ENCODE measurements at regions not wholly inside any gene's neighbourhood (a gene's known extent, or its start where the extent isn't known, plus 50 kb on each side); places are given as distances from the start of the nearest gene placed in this dataset.
A peak's percentile ranks its signal among the peaks of the same experiment; 100 is the strongest.

DNA sequence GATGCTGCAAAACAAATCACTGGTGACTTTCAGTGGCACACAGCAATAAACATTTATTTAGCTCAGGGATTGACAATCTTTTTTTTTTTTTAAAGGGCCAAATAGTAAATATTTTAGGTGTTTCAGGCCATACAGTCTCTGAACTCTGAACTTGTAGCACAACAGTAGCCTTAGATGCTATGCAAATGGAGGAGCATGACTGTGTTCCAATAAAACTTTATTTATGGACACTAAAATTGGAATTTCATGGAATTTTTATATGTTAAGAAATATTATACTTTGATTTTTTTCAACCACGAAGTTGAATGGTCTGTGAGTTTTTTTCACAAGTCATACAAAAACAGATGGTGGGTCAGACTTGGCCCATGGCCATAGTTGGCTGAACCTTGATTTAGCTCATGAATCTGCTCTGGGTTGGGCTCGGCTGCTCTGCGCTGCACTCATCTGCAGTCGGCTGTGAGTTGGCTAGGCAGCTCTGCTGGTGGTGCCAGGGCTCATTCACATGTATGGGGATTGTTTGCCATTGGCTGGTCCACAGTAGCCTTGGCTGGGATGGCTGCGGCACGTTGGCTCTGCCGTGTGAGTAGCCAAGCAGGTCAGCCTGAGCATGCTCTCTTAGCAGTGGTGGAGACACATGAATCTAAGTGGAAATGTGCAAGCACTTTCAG, 231.7 kb upstream of the PGRMC2 start:
- no peaks in the 10 kb centered on the region for H3K9me3 ChIP-seq (ENCODE audit: control insufficient read depth in 2 of 3, insufficient read depth in 1 of 3, low read length in 3 of 3)
- no peaks in the 10 kb centered on the region for H3K27me3 ChIP-seq (ENCODE audit: control insufficient read depth, insufficient read depth, low read length)
- no peaks in the 10 kb centered on the region for H3K4me1 ChIP-seq (ENCODE audit: control insufficient read depth in 2 of 3, insufficient read depth in 2 of 3, low read depth in 1 of 3, low read length in 3 of 3)
- no peak overlapping the region for H3K9ac ChIP-seq (ENCODE audit: low read length in 3 of 3)
- FAIRE-seq (no peak), DNase-seq (no peak)
- H3K36me3 ChIP-seq (ENCODE audit: control insufficient read depth in 2 of 3, insufficient read depth in 3 of 3, low read length in 3 of 3), result no peaks in the 10 kb centered on the region
- intact Hi-C loops (cut with DNase I), result no loop called here
- TF ChIP-seq, protein P1, sequence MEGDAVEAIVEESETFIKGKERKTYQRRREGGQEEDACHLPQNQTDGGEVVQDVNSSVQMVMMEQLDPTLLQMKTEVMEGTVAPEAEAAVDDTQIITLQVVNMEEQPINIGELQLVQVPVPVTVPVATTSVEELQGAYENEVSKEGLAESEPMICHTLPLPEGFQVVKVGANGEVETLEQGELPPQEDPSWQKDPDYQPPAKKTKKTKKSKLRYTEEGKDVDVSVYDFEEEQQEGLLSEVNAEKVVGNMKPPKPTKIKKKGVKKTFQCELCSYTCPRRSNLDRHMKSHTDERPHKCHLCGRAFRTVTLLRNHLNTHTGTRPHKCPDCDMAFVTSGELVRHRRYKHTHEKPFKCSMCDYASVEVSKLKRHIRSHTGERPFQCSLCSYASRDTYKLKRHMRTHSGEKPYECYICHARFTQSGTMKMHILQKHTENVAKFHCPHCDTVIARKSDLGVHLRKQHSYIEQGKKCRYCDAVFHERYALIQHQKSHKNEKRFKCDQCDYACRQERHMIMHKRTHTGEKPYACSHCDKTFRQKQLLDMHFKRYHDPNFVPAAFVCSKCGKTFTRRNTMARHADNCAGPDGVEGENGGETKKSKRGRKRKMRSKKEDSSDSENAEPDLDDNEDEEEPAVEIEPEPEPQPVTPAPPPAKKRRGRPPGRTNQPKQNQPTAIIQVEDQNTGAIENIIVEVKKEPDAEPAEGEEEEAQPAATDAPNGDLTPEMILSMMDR (IDR thresholded peaks at IDR 0.05; ENCODE audit: borderline replicate concordance, extremely low read depth, insufficient read depth), result no peak
- H3K27ac ChIP-seq (ENCODE audit: low read depth in 2 of 2, low read length in 2 of 2), result no peak overlapping the region
- no peak overlapping the region for H3K4me3 ChIP-seq (ENCODE audit: low read length in 3 of 3)

DNA sequence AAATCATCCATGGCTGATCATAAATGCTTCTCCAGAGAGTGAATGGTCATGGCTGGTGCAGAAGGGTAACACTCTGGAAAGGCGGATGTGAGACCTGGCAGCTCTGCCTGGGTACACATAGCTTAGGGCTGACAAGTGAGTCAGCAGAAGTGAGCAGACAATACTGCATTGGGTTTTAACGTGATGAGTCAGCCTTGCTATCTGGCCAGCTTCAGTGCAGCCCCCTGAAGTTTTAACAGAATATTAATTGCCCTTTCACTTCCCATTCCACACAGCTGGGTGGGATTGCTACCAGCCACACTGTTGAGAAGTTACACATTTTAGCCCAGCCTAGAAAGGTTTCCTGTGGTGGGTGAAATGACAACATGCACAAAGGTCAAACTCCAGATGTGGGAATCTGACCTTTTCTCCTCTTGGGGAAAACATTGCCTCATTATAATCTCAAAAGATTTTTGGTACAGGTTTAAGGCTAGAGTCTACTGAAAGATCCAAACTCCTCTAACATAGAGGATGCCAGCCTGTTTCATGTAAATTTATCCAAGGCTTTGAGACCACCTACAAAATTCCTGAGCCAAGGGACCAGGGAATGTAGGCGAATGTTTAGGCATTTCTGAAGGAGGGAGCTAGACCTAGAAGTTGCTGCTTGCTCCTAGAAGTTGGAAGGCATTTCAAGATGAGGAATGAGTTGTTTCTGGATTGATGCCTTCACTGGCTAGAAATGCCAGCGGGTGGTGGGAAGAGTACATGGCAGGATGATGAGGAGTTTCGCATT, 230.3 kb upstream of the PGRMC2 start:
- TF ChIP-seq, protein P1 (IDR thresholded peaks at IDR 0.05; ENCODE audit: borderline replicate concordance, extremely low read depth, insufficient read depth), result no peak
- H3K4me1 ChIP-seq (ENCODE audit: control insufficient read depth in 2 of 3, insufficient read depth in 2 of 3, low read depth in 1 of 3, low read length in 3 of 3), result peaks cover 0 to 2% (median 0%) of the 10 kb centered on the region in 3 donors
- no peak overlapping the region for H3K27ac ChIP-seq (ENCODE audit: low read depth in 2 of 2, low read length in 2 of 2)
- FAIRE-seq (no peak), DNase-seq (peak in 2 of 5 donors; percentile 18 to 64)
- intact Hi-C loops (cut with DNase I), result no loop called here
- H3K9me3 ChIP-seq (ENCODE audit: control insufficient read depth in 2 of 3, insufficient read depth in 1 of 3, low read length in 3 of 3), result no peaks in the 10 kb centered on the region
- no peak overlapping the region for H3K9ac ChIP-seq (ENCODE audit: low read length in 3 of 3)
- no peaks in the 10 kb centered on the region for H3K27me3 ChIP-seq (ENCODE audit: control insufficient read depth, insufficient read depth, low read length)
- H3K36me3 ChIP-seq (ENCODE audit: control insufficient read depth in 2 of 3, insufficient read depth in 3 of 3, low read length in 3 of 3), result no peaks in the 10 kb centered on the region
- no peak overlapping the region for H3K4me3 ChIP-seq (ENCODE audit: low read length in 3 of 3)

DNA sequence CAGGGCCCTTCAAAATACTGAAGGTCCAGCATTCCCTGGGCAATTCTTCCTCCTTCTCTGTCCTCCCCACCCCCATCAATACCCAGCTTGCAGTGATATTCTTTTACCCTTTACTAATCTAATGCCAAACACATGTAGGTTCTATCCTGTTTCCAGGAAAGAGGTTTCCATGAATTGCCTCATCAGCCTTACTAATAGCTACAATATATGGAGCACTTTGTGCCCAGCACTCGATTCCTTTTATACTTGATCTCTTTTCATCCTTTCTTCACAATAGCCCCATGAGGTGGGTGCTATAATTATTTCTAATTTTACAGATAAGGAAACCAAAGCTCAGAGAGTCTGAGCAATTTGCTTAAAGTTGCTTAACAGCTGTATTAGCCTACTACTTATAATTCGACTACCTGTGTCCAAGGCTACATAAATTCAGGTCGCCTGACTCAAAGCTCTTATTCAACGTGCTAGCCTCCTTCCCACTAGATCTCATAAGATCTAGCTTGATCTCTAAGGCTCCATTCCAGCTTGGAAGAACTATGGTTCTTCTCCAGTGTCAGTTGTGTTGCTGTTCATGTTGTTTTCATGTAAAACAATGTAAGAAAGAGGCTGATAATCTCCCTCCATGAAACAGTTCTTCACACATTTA, 229.6 kb upstream of the PGRMC2 start:
- H3K9ac ChIP-seq (ENCODE audit: low read length in 3 of 3), result no peak overlapping the region
- peaks cover 0 to 2% (median 0%) of the 10 kb centered on the region in 3 donors for H3K4me1 ChIP-seq (ENCODE audit: control insufficient read depth in 2 of 3, insufficient read depth in 2 of 3, low read depth in 1 of 3, low read length in 3 of 3)
- H3K9me3 ChIP-seq (ENCODE audit: control insufficient read depth in 2 of 3, insufficient read depth in 1 of 3, low read length in 3 of 3), result no peaks in the 10 kb centered on the region
- H3K4me3 ChIP-seq (ENCODE audit: low read length in 3 of 3), result no peak overlapping the region
- DNase-seq, result no peak
- TF ChIP-seq, protein P1 (IDR thresholded peaks at IDR 0.05; ENCODE audit: borderline replicate concordance, extremely low read depth, insufficient read depth), result no peak
- no peaks in the 10 kb centered on the region for H3K36me3 ChIP-seq (ENCODE audit: control insufficient read depth in 2 of 3, insufficient read depth in 3 of 3, low read length in 3 of 3)
- intact Hi-C loops (cut with DNase I), result no loop called here
- no peaks in the 10 kb centered on the region for H3K27me3 ChIP-seq (ENCODE audit: control insufficient read depth, insufficient read depth, low read length)
- FAIRE-seq, result no peak
- no peak overlapping the region for H3K27ac ChIP-seq (ENCODE audit: low read depth in 2 of 2, low read length in 2 of 2)
